Right lobe of liver (tissue), 6 donors: ENCODE measurements at regions not wholly inside any gene's neighbourhood (a gene's known extent, or its start where the extent isn't known, plus 50 kb on each side); places are given as distances from the start of the nearest gene placed in this dataset.

Experiments
- ATAC-seq, 4 donors: fragments of 200-7000 bp; cut with Tn5 transposase; one replicate each; pipeline ENCODE4 v1.9.1; 2020; ENCODE audit warnings: mild to moderate bottlenecking in 4 of 4, moderate library complexity in 4 of 4
- DNase-seq, 3 donors: peaks; one replicate each; pipeline ENCODE4 v3.0.0-alpha.2; 2020
- H3K27ac ChIP-seq, 3 donors: fragments of 200-600 bp; one replicate each; pipeline ENCODE4 v1.8.0; 2022
- H3K27me3 ChIP-seq, 2 donors: fragments of 200-600 bp; one replicate each; pipeline ENCODE4 v1.8.0; 2022
- H3K36me3 ChIP-seq, 4 donors: fragments of 200-600 bp; sonication (generic) in 1 of 4; one replicate each; pipeline versions ENCODE4 v1.5.1 to v1.8.0; 2017 to 2022; ENCODE audit warnings: control low read depth in 1 of 4
- H3K4me1 ChIP-seq, 4 donors: fragments of 200-600 bp; sonication (generic) in 1 of 4; one replicate each; pipeline versions ENCODE4 v1.5.1 to v1.8.0; 2017 to 2022; ENCODE audit warnings: control low read depth in 1 of 4
- H3K4me3 ChIP-seq, 3 donors: fragments of 200-600 bp; one replicate each; pipeline ENCODE4 v1.8.0; 2022
- H3K9me3 ChIP-seq, 4 donors: fragments of 200-600 bp; sonication (generic) in 1 of 4; one replicate each; pipeline versions ENCODE4 v1.5.1 to v1.8.0; 2017 to 2022; ENCODE audit warnings: control low read depth in 1 of 4
- CTCF ChIP-seq, 4 donors: fragments of 200-600 bp in 3 of 4; fragments of 450-650 bp in 1 of 4; IDR thresholded peaks; one replicate each; pipeline versions ENCODE4 v1.5.1 to v1.8.0; 2016 to 2022; ENCODE audit warnings: antibody characterized with exemption in 4 of 4, mild to moderate bottlenecking in 2 of 4
- POLR2A ChIP-seq: fragments of 450-650 bp; IDR thresholded peaks from one replicate; pipeline ENCODE4 v1.6.1; 2017; ENCODE audit warnings: antibody characterized with exemption, mild to moderate bottlenecking
- WGBS: methylation state at CpG from one replicate; pipeline ENCODE4 v1.1.6; 2018; ENCODE audit warnings: low coverage, low lambda C conversion rate; ENCODE audit not compliant: insufficient coverage; ENCODE audit errors: missing lambda C conversion rate; 5-methylcytosine and 5-hydroxymethylcytosine counted together
- intact Hi-C, 2 donors: fragments of 100-400 bp; cut with DNase I; formaldehyde crosslinking; loops; one replicate each; pipeline versions ENCODE4 v1.11.2 to v1.14.1; 2022
- donor health status: DM: no; HTN: yes; CAD: no.
- donor health status: DM: no; HTN: no; CAD: no.
- donor health status: DM: no; HTN: no; CAD: no.
- donor health status: DM: no; HTN: yes; CAD: no.
- donor health status: DM: no; HTN: yes; CAD: no.

GRCh38 chrX:38975368-38975942 lies 174.2 kb downstream of the MID1IP1 start:
- Histone ChIP-seq H3K4me1 (no peaks in the 10 kb centered on the region), H3K9me3 (no peaks in the 10 kb centered on the region), H3K27ac (no peak overlapping the region), H3K36me3 (no peaks in the 10 kb centered on the region), H3K27me3 (no peaks in the 10 kb centered on the region), H3K4me3 (no peak overlapping the region)
- TF ChIP-seq POLR2A, result no peak
- TF ChIP-seq CTCF (IDR thresholded peaks at IDR 0.05), result no peak
- ATAC-seq, result no peak
- no peak for DNase-seq
- intact Hi-C loops, result no loop called here

DNA sequence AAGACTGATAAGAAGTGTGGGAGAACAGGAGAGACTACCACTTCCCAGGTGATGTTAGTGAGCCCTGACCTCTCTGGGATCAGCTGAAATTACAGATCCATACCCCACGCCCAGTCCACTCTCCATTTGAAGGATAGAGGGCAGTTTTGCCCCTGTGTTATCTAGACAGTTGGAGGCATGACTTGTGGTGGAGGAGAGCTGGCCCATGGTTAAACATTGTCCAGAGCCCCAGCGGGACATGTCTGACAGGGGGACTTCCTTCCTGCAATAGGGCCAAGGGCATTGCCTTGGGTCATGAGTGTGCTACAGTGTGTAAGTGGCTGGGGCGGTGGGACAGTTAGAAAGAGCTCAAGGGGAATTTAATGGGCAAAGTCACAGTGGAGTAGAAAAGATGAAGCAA lies 181.1 kb downstream of the MID1IP1 start:
- ATAC-seq, result peak in 1 of 4 donors; percentile 60
- Histone ChIP-seq H3K36me3 (no peaks in the 10 kb centered on the region), H3K4me3 (no peak overlapping the region), H3K9me3 (no peaks in the 10 kb centered on the region), H3K27me3 (no peaks in the 10 kb centered on the region), H3K27ac (no peak overlapping the region), H3K4me1 (peaks cover 0 to 4% (median 0%) of the 10 kb centered on the region in 4 donors)
- 59% methylated on average over 2 of the region's 3 CpGs for WGBS
- DNase-seq, result no peak
- intact Hi-C loops, result no loop called here
- TF ChIP-seq CTCF (IDR thresholded peaks at IDR 0.05) (no peak), POLR2A (no peak)

- Histone ChIP-seq H3K4me3 (no peak overlapping the region), H3K4me1 (peaks cover 0 to 4% (median 0%) of the 10 kb centered on the region in 4 donors), H3K9me3 (no peaks in the 10 kb centered on the region), H3K27me3 (no peaks in the 10 kb centered on the region), H3K27ac (no peak overlapping the region), H3K36me3 (no peaks in the 10 kb centered on the region)
- DNase-seq, result no peak
- 38% methylated on average over 3 of the region's 3 CpGs for WGBS
- ATAC-seq, result no peak
- intact Hi-C loops, result no loop called here
- no peak for TF ChIP-seq CTCF (IDR thresholded peaks at IDR 0.05)
- no peak for TF ChIP-seq POLR2A
These were observed 181.6 kb downstream of the MID1IP1 start for GRCh38 chrX:38982843-38983242.

DNA sequence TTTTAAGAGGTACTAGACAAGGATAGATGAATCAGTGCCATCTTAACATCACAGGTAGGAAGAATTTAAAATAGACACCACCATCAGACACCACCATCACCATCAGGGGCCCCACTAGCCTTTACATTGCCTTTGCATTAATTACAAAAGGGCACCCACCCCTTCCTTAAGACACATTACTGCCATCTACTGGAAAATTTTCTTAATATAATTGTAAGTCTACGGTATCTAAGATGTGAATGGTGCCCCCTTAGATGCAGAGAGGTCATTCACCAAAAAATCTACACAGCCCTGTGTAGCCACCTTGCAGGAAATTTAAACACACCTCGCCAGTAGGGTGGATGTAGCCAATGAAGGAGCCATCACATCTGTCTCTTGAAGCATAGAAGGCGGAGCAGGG lies 184.1 kb downstream of the MID1IP1 start:
- peak in 2 of 4 donors; percentile 45 to 48 for ATAC-seq
- no peak for TF ChIP-seq POLR2A
- peak; percentile 5 to 37 (median 32) for TF ChIP-seq CTCF (IDR thresholded peaks at IDR 0.05)
- 57% methylated on average over 3 of the region's 3 CpGs for WGBS
- H3K4me3 ChIP-seq, result no peak overlapping the region
- no peak overlapping the region for H3K27ac ChIP-seq
- H3K9me3 ChIP-seq, result no peaks in the 10 kb centered on the region
- no peaks in the 10 kb centered on the region for H3K36me3 ChIP-seq
- no peak for DNase-seq
- intact Hi-C loops, result no loop called here
- no peaks in the 10 kb centered on the region for H3K27me3 ChIP-seq
- peaks cover 0 to 4% (median 0%) of the 10 kb centered on the region in 4 donors for H3K4me1 ChIP-seq

GRCh38 chrX:38985945-38986344 lies 184.7 kb downstream of the MID1IP1 start:
- peak in 1 of 4 donors; percentile 42 for ATAC-seq
- DNase-seq, result no peak
- peaks cover 0 to 4% (median 0%) of the 10 kb centered on the region in 4 donors for H3K4me1 ChIP-seq
- no peak overlapping the region for H3K27ac ChIP-seq
- H3K36me3 ChIP-seq, result no peaks in the 10 kb centered on the region
- no peak for TF ChIP-seq CTCF (IDR thresholded peaks at IDR 0.05)
- no peak for TF ChIP-seq POLR2A
- H3K9me3 ChIP-seq, result no peaks in the 10 kb centered on the region
- WGBS, result 2% methylated on average over 2 of the region's 2 CpGs
- H3K27me3 ChIP-seq, result no peaks in the 10 kb centered on the region
- H3K4me3 ChIP-seq, result no peak overlapping the region
- intact Hi-C loops, result no loop called here
